A673 (cell line): ENCODE measurements at regions not wholly inside any gene's neighbourhood (a gene's known extent, or its start where the extent isn't known, plus 50 kb on each side); places are given as distances from the start of the nearest gene placed in this dataset.
"Not testable (repeated sequence)": the region's sequence is repeated elsewhere in the genome, so short reads cannot be mapped to it uniquely, and the experiment has no call there.

Experiments used
- BruUV-seq: library from RNA; stranded (reverse); fragments of 400-500 nt; replicated peaks from 2 replicates; lab custom pipeline; 2021; lab: Mats Ljungman, UMichigan
- CTCF ChIA-PET: fragments of 300-600 bp; sonication (Branson Sonifier 250); formaldehyde crosslinking; loops from one replicate; lab custom pipeline; 2022; ENCODE audit warnings: antibody characterized with exemption; lab: Charles Lee
- POLR2A ChIA-PET: fragments of 300-600 bp; sonication (Branson Sonifier 250); formaldehyde crosslinking; loops from one replicate; lab custom pipeline; 2022; ENCODE audit warnings: antibody characterized with exemption; ENCODE audit not compliant: low non-redundant PET; lab: Charles Lee
- DNase-seq: peaks from one replicate; pipeline ENCODE4 v3.0.0-alpha.2; 2015; ENCODE audit warnings: low spot score
- H3K27ac ChIP-seq: fragments of 200-600 bp; sonication (generic); 2 replicates; pipeline ENCODE4 v1.5.1; 2016; ENCODE audit warnings: mixed run types, low read depth, mild to moderate bottlenecking, mixed read lengths, antibody characterized with exemption, low read length; ENCODE audit not compliant: poor library complexity, severe bottlenecking
- H3K27me3 ChIP-seq: fragments of 200-600 bp; sonication (generic); replicated peaks from 2 replicates; pipeline ENCODE4 v1.6.1; 2017; ENCODE audit warnings: mixed run types, low read depth, mild to moderate bottlenecking, mixed read lengths, antibody characterized with exemption, low read length; ENCODE audit not compliant: insufficient read depth, poor library complexity
- H3K36me3 ChIP-seq: fragments of 200-600 bp; sonication (generic); 2 replicates; pipeline ENCODE4 v1.6.1; 2016; ENCODE audit warnings: mixed run types, mild to moderate bottlenecking, mixed read lengths, antibody characterized with exemption, low read length; ENCODE audit not compliant: insufficient read depth, poor library complexity, severe bottlenecking
- H3K4me1 ChIP-seq: fragments of 200-600 bp; sonication (generic); 2 replicates; pipeline ENCODE4 v1.6.1; 2017; ENCODE audit warnings: mixed run types, mild to moderate bottlenecking, mixed read lengths, antibody characterized with exemption, low read length; ENCODE audit not compliant: insufficient read depth, poor library complexity, severe bottlenecking
- H3K4me3 ChIP-seq: fragments of 200-600 bp; sonication (generic); 2 replicates; pipeline ENCODE4 v1.5.1; 2016; ENCODE audit warnings: low read depth, mixed run types, mild to moderate bottlenecking, mixed read lengths, low read length; ENCODE audit not compliant: poor library complexity, severe bottlenecking
- H3K9me3 ChIP-seq: fragments of 200-600 bp; sonication (generic); 2 replicates; pipeline ENCODE4 v1.6.1; 2016; ENCODE audit warnings: mixed run types, low read depth, mild to moderate bottlenecking, mixed read lengths, antibody characterized with exemption, low read length; ENCODE audit not compliant: poor library complexity, severe bottlenecking
- CTCF ChIP-seq: fragments of 300-800, 200-600 bp; sonication (generic); conservative IDR thresholded peaks from 2 replicates; pipeline ENCODE4 v1.5.1; 2017; ENCODE audit warnings: low read depth, mild to moderate bottlenecking, antibody characterized with exemption, low read length, moderate library complexity, mixed read lengths
- EZH2 ChIP-seq: fragments of 200-600 bp; sonication (generic); IDR thresholded peaks from 2 replicates; pipeline ENCODE4 v1.6.1; 2017; ENCODE audit warnings: borderline replicate concordance, low read depth, mild to moderate bottlenecking, mixed read lengths, antibody characterized with exemption, low read length; ENCODE audit not compliant: poor library complexity, severe bottlenecking
- intact Hi-C: fragments of 100-400 bp; cut with micrococcal nuclease; formaldehyde crosslinking; loops from one replicate; pipeline ENCODE4 v1.10.0; 2022; ENCODE audit not compliant: unreplicated experiment

- BruUV-seq: no TSS peak
- intact Hi-C loops: no loop called here
- peak; percentile 27; the same call in 1 of the 2 replicates for TF ChIP-seq CTCF
- TF ChIP-seq EZH2: no peak
- ChIA-PET CTCF (no interaction called here), POLR2A (no interaction called here)
- Histone ChIP-seq H3K4me3 (no peak overlapping the region), H3K4me1 (no peaks in the 10 kb centered on the region), H3K36me3 (no peaks in the 10 kb centered on the region), H3K9me3 (no peaks in the 10 kb centered on the region), H3K27me3 (peaks cover 16% of the 10 kb centered on the region), H3K27ac (no peak overlapping the region)
- DNase-seq: no peak
Measured at GRCh38 chr16:13839577-13839976, 80.4 kb upstream of the ERCC4 start.

- H3K36me3 ChIP-seq: no peaks in the 10 kb centered on the region
- H3K4me1 ChIP-seq: no peaks in the 10 kb centered on the region
- peaks cover 14% of the 10 kb centered on the region for H3K27me3 ChIP-seq
- TF ChIP-seq EZH2 (no peak), CTCF (no peak)
- no peaks in the 10 kb centered on the region for H3K9me3 ChIP-seq
- DNase-seq: no peak
- ChIA-PET POLR2A (no interaction called here), CTCF (no interaction called here)
- intact Hi-C loops: no loop called here
- H3K4me3 ChIP-seq: no peak overlapping the region
- H3K27ac ChIP-seq: no peak overlapping the region
- no TSS peak for BruUV-seq
Measured at GRCh38 chr16:13845232-13845631, 74.7 kb upstream of the ERCC4 start.

GRCh38 chr16:13848795-13849194 is 71.2 kb upstream of the ERCC4 start:
- BruUV-seq: no TSS peak
- CTCF ChIA-PET: no interaction called here
- DNase-seq: no peak
- intact Hi-C loops: no loop called here
- Histone ChIP-seq H3K9me3 (no peaks in the 10 kb centered on the region), H3K36me3 (no peaks in the 10 kb centered on the region), H3K4me3 (no peak overlapping the region), H3K27me3 (peaks cover 10% of the 10 kb centered on the region), H3K4me1 (no peaks in the 10 kb centered on the region), H3K27ac (no peak overlapping the region)
- no peak for TF ChIP-seq EZH2
- no peak for TF ChIP-seq CTCF
- POLR2A ChIA-PET: no interaction called here

- H3K4me1 ChIP-seq, POLR2A ChIA-PET, BruUV-seq, CTCF ChIA-PET, H3K9me3 ChIP-seq, H3K36me3 ChIP-seq, H3K27ac ChIP-seq, H3K4me3 ChIP-seq, DNase-seq: not testable (repeated sequence)
- peaks cover 10% of the 10 kb centered on the region for H3K27me3 ChIP-seq
- intact Hi-C loops: loop anchor here (10.0 kb wide), 1 partner anchor 55 kb away; no protein-coding TSS in a partner anchor
Measured at GRCh38 chr16:13850173-13850572, 69.8 kb upstream of the ERCC4 start.
